GM12875 (cell line): ENCODE measurements at regions not wholly inside any gene's neighbourhood (a gene's known extent, or its start where the extent isn't known, plus 50 kb on each side); places are given as distances from the start of the nearest gene placed in this dataset.

Experiments
- H3K4me3 ChIP-seq: one replicate; pipeline ENCODE4 v1.5.1; 2011; ENCODE audit warnings: low read depth, low read length, control low read depth
- TF ChIP-seq, protein P1 (sequence below): IDR thresholded peaks from 2 replicates; pipeline ENCODE4 v1.5.1; 2011; ENCODE audit warnings: low read depth, mild to moderate bottlenecking, control low read depth, inconsistent platforms, low read length, moderate library complexity, borderline replicate concordance; ENCODE audit not compliant: insufficient read depth

DNA sequence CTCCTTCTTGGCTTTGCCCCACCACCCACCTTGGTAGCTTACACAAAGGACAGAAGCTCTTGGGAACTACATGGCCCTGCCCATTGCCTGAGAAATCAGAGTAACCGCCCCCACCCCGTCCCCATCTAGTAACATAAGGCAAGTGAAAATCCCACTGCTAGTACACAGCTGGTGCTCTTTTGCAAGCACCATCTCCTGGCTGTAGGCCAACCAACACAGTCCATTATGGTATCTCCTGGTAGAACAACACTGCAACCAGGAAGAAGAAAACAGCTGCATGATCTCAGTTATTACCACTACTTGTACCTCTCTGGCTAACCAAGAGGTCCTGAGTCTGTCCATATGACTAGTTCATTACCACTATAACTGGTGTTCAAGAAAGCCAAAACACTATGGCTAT, 841.1 kb upstream of the MANEA start:
- TF ChIP-seq, protein P1, sequence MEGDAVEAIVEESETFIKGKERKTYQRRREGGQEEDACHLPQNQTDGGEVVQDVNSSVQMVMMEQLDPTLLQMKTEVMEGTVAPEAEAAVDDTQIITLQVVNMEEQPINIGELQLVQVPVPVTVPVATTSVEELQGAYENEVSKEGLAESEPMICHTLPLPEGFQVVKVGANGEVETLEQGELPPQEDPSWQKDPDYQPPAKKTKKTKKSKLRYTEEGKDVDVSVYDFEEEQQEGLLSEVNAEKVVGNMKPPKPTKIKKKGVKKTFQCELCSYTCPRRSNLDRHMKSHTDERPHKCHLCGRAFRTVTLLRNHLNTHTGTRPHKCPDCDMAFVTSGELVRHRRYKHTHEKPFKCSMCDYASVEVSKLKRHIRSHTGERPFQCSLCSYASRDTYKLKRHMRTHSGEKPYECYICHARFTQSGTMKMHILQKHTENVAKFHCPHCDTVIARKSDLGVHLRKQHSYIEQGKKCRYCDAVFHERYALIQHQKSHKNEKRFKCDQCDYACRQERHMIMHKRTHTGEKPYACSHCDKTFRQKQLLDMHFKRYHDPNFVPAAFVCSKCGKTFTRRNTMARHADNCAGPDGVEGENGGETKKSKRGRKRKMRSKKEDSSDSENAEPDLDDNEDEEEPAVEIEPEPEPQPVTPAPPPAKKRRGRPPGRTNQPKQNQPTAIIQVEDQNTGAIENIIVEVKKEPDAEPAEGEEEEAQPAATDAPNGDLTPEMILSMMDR, result no peak
- H3K4me3 ChIP-seq, result no peak overlapping the region

DNA sequence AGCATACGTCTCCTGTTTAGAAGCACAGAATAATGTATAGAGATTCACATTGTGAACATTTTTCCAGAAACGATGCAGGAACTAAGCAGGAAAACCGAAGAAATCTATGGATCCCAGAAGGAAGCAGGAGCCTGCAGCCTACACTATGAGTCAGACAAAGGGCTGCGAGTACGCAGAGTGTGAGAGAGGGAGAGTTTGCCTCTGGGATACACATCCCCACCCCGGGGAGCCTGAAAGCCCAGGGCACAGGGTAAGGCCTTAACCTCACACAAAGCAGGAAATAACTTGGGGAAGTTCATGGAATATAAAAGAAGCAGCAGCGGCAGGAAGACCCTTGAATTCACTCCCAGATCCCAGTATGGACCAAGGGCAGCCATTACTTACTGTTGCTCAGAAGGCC, 842.1 kb upstream of the MANEA start:
- TF ChIP-seq, protein P1, result no peak
- no peak overlapping the region for H3K4me3 ChIP-seq

DNA sequence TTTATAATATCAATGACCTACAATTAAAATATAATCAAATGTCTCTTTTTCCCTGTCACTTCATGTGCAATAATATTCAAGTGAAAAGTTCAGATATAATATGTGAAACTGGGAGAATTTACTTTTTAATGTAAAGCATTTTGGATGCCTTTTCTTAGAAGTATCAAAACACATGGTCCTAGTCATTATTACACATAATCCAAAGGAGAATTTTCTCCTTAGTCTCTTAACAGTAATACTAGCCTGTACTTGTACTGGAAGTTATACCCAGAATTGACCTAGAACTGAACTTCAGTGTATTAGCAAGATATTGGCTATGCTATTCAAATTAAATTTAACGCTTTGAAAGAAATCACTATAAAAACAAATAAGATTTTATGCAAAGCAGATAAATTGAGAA, 842.6 kb upstream of the MANEA start:
- TF ChIP-seq, protein P1, result no peak
- H3K4me3 ChIP-seq, result no peak overlapping the region

DNA sequence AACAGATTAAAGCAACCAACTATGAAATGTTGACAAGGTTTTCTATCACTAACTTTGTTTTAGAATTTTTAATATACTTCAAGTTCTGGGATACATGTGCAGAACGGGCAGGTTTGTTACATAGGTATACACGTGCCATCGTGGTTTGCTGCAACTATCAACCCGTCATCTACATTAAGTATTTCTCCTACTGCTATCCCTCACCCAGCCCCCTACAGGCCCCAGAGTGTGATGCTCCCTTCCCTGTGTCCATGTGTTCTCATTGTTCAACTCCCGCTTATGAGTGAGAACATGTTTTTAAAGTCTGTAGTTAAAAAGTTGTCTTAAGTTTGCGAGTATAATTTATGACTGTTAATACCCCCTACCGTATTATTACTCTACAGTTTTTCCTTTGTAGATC, 844.3 kb upstream of the MANEA start:
- H3K4me3 ChIP-seq, result no peak overlapping the region
- TF ChIP-seq, protein P1, result no peak

DNA sequence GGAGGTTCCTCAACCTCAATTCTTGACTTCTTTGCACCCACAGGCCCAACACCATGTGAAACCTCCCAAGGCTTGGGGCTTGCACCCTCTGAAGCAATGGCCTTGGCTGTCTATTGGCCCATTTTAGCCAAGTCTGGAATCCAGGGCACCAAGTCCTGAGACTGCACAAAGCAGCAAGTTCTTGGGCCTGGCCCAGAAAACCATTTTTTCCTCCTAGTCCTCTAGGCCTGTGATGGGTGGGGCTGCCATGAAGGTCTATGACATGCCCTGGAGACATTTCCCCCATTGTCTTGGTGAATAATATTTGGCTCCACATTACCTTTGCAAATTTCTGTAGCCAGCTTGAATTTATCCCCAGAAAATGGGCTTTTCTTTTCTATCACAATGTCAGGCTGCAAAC, 849.6 kb upstream of the MANEA start:
- H3K4me3 ChIP-seq, result no peak overlapping the region
- TF ChIP-seq, protein P1, result no peak

DNA sequence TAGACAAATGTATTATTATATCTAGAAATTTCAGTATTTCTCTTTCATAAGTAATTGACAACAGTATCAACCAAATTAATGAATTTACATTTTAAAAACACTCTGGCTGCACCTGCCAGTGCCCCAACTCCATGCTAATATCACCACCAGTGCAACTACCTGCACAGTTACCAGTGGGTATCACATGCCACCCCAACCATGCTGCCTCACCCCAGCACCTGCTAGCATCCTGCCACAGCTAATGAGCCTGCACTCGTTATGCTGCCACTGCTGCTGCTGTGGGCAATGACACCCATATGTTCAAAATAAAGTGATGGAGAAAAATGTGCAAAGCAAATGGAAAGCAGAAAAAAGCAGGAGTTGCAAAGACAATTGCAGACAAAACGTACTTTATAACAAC, 855.9 kb upstream of the MANEA start:
- no peak overlapping the region for H3K4me3 ChIP-seq
- TF ChIP-seq, protein P1, result no peak

DNA sequence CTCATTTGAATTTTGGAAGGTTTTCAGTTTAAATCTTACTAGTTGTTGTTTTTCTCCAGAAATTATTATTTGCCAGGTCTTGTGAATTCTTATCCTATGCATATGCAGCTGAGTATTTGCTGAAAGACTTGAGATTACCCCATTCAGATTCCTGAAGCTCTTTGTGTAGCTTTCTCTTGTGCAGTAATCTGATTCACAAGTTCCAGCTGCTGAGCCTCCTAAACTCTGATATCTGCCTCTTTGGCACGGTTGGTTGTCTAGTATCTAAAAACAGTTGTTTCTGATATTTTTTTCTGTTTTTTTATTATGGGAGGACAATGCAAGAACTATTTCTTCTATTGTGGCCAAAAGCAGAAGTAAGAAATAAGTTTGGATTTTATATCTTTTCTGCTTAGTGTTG, 863.9 kb upstream of the MANEA start:
- H3K4me3 ChIP-seq, result no peak overlapping the region
- TF ChIP-seq, protein P1, result no peak
